ENCODE measurements at regions not wholly inside any gene's neighbourhood (a gene's known extent, or its start where the extent isn't known, plus 50 kb on each side); places are given as distances from the start of the nearest gene placed in this dataset.

DNA sequence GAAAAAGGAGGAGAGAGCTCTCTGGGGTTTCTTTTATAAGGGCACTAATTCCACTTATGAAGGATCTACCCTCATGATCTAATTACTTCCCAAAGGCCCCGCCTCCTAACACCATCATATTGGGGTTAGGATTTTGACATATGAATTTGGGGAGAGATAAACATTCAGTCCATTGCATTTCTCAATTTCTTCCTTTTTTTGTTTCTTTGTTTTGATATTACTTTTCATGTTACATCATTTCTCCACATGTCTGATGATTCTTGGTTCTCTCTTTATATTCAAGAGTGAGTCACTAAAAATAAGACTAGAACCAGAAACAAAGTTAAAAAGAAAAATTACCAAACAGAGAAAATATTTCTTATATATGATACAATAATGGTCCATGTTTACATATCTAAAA is 63.2 kb upstream of the DUSP10 start:
- no peak for DNase-seq

DNA sequence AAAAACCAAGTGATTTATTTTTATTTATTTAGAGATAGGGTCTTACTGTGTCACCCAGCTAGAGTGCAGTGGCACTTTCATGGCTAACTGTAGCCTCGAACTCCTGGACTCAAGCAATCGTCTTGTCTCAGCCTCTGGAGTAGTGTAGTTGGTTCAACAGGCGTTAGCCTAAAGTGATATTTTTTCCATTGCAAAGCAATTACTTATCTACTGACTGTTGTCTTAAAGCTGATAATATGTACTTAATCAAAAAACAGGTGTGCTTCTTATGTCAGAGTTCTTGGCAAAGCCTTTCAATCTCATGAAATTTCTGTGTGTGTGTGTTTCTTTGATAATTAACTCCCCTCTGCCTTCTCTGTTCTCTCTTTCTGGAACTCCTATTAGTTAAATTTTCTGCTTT is 62.4 kb upstream of the DUSP10 start:
- DNase-seq: no peak

DNA sequence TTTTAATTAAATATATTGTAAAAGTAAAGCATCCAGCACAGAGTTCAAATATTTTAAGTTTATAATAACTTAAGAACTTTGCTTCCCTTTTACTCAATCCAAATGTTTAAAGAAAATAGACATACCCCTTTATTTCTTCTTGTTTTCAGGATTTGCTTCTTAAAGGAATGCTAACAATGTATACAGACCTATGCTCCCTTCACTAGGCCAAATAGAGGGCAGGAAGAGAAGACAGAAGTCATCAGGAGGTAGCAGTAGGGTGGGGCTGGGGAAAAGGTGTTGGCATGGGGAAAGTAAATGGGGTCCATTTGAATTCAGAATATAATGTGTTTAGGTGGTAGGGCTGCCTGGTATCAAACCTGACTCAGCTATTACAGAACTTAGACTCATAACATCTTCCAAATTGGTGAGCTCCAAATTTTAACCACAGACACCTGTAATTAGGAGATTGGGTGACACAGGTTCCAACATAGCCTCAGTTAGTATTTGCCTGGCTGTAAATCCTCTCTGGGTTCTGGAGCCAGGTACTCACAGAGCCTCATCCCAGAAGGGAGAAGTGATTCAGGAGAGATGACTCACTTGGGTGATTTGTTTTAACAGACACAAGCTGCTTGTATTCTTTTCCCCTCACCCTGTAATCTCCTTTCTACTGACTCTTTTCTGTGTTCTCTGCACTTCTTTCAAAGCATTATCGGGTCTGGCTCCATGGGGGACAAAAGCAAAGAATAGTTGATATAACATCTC is 60.1 kb upstream of the DUSP10 start:
- peak; percentile 76 for DNase-seq

DNA sequence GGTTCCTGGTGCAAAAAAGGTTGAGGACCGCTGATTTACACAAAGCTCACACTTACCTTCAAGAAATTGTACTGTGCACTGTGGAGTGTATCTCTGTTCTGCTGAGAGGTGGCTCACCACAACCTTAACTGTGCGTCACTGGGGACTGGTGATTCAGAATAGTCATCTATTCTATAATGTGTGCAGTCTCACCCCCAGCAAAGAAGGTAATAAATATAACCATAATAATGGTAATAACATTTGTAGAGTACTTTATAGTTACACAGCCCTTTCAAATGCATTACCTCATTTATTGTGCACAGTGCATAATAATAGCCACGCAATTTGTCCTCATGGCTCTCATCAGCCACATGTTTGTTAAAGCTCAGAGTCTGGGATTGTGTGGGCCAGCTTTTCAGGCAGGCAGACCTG is 59.4 kb upstream of the DUSP10 start:
- no peak for DNase-seq

DNA sequence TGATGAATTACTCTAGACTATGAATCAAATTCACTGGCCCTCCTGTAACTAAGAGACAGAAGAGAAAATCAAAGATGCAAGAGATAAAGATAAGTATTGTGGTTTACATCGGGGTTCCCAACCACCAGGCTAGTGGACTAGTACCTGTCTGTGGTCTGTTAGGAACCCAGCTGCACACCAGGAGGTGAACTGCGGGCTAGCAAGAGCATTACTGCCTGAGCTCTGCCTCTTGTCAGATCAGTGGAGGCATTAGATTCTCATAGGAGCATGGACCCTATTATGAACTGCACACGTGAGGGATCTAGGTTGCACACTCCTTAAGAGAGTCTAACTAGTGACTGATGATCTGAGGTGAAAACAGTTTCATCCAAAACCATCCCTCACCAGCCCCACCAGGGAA is 58.9 kb upstream of the DUSP10 start:
- DNase-seq: no peak

DNA sequence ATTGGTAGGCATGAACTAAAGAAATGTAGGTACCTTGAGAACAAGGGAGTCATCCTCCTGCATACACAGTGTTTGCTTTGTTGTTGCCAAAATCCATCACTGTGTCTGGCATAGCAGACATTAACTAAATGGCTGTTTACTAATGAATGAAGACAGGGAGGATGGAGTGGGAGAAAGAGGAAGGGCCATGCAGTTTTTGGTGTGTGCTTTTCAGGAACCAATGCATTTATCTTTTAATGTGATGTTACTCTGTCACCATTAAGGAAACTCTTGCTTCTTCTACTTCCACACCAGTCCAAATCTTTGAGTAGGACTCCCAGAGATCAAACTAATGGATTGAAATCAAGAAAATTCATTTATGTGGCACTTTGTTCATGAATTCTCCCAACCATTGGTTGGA is 55.6 kb upstream of the DUSP10 start:
- DNase-seq: no peak

DNA sequence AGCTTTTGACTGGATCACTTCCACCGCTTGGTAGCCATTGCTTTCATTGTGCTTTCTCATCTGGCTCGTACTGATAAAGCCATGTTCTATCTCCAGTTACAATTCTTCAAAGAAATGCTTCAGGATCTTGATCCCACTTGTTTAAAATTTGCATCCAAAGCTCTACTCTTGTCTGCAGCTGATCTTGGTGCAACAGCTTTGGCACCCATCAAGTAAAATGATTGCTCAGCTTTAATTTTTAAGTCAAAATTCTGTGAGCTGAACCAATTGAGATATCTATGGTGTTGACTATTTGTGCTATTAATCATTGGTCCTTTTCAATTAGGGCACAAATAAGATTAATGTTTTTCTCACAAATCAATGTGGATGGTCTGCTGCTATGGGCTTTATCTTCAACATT is 54.8 kb upstream of the DUSP10 start:
- DNase-seq: no peak

DNA sequence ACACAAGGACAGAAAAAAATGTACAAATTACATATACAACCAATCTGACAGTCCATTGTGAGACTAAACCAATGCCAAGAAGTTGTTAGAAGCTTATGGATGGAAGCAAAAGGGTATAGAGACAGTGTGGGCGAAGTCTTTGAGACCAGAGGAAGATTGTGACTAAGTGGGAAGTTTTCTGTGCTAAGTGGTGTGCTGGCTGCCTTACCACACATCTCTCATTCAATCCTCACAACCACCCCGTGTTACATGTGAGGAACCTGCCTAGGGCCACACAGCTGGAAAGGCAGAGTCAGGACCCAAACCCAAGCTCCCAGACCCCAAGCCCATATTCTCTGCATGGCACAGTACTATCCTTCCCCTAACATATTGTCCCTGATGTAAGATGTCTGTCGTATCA is 53.5 kb upstream of the DUSP10 start:
- no peak for DNase-seq

DNA sequence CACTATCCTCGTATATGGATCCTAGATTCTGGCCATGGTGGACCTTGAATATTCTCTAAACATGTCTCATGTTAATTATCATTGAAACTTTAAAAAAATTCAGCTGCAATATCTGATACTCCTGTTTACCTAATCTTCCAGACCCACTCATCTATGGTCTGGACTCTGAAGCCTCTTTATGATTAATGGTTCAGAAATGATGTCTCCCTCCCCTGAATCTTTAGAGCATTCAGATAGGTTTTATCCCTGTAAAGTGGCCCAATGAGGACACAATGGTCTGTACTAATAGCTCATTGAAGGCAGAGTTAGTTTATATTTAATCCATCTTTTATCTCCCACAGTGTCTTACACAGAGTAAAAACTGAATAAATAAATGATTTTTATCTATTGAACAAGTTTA is 53.0 kb upstream of the DUSP10 start:
- no peak for DNase-seq

DNA sequence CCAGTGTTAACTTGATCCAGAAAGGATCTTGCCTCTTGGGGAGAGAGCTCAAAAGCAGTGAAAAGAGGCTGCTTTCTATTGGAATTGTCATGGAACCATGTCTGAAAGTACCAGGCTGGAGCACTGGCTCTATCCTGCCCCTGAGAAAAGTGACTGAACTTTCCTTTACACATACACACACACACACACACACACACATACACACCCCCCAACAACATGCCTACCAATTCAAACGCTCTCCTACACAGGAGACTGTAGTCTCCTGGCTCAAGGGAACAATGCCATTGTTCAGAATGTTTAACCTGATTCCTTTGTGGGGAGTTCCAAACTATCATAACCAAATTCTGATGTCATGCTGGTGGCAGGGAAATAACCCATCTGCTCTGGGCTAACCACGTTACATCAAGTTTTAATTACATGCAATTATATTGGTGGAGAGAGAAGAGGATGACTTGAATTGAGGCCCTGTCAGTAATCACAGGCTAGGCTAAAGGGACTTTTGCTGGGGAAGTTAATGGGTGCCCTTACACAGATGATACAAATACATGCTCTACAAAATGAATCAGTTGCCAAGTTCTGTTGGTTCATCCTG is 52.3 kb upstream of the DUSP10 start:
- no peak for DNase-seq

DNA sequence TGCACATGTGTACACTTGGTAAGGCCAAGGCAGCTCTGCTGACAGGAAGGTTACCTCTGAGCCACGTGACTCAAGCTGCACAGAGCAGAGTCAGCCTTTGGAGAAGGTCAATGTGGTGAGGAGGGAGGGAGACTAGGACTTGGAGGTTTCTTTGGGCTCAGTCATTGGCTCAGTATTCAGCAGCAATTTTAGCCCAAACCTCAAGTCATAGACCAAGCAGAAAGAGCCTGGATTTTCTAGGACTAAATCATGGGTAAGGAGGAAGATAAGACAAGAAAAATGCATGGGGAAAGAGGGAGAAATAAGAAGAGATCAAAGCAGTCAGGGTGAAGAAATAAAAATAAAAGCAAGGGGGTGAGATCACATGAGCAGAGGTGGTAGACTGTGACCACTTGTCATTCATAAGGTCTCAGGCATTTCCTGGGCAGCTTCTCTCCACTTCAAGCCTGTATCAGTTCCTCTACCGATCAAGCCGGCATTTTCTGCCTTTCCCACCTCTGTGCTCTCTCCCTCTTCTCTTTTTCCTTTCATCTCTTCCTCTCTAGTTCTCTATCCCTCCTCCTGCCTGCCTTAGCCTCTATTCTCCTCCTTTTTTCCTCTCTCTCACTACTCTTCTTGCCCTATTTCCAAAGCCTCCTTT is 51.7 kb upstream of the DUSP10 start:
- no peak for DNase-seq

DNA sequence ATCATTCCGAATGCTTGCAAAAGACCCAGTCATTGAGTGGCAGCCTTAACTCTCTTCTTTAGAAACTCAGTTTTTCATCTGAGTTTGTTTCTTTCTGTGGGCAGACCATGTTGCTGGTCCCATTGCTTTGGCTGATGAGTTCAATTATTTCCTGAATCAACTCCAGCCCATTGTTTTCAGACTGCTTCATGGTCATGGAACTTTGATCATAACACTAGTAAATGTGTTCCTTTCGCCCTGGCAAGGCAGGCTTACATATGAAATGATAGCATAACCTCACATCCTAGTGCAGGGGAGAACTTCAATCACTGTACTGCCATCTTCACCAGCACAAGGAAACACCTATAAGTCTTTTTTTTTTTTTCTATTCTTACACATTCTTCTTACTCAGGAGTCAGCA is 50.0 kb upstream of the DUSP10 start:
- no peak for DNase-seq

Measured in fibroblast of skin of back (primary cell).